ENCODE measurements at regions not wholly inside any gene's neighbourhood (a gene's known extent, or its start where the extent isn't known, plus 50 kb on each side); places are given as distances from the start of the nearest gene placed in this dataset.

GRCh38 chrX:98338544-98338943 lies 1454.8 kb downstream of the RPA4 start:
- DNase-seq (ENCODE audit: low read depth, low spot score) (no peak), FAIRE-seq (no peak)
- no peaks in the 10 kb centered on the region for H3K79me2 ChIP-seq (ENCODE audit: control insufficient read depth, insufficient read depth, low read length)
- no peaks in the 10 kb centered on the region for H3K9me1 ChIP-seq (ENCODE audit: control insufficient read depth, extremely low read depth, insufficient read depth, low read length)
- H3K9me3 ChIP-seq (ENCODE audit: control insufficient read depth, low read depth, low read length): no peaks in the 10 kb centered on the region
- H3K4me2 ChIP-seq (ENCODE audit: control insufficient read depth, extremely low read depth, insufficient read depth, low read depth, low read length): no peak overlapping the region
- H3K36me3 ChIP-seq (ENCODE audit: control insufficient read depth in 2 of 2, extremely low read depth in 1 of 2, insufficient read depth in 2 of 2, low read length in 2 of 2): no peaks in the 10 kb centered on the region
- no peak overlapping the region for H2AFZ ChIP-seq (ENCODE audit: control insufficient read depth, low read length)
- H4K20me1 ChIP-seq (ENCODE audit: control insufficient read depth, extremely low read depth, insufficient read depth, low read length): no peaks in the 10 kb centered on the region
- H3K9ac ChIP-seq (ENCODE audit: control insufficient read depth, extremely low read depth, insufficient read depth, low read length): no peak overlapping the region
- TF ChIP-seq, protein P1, sequence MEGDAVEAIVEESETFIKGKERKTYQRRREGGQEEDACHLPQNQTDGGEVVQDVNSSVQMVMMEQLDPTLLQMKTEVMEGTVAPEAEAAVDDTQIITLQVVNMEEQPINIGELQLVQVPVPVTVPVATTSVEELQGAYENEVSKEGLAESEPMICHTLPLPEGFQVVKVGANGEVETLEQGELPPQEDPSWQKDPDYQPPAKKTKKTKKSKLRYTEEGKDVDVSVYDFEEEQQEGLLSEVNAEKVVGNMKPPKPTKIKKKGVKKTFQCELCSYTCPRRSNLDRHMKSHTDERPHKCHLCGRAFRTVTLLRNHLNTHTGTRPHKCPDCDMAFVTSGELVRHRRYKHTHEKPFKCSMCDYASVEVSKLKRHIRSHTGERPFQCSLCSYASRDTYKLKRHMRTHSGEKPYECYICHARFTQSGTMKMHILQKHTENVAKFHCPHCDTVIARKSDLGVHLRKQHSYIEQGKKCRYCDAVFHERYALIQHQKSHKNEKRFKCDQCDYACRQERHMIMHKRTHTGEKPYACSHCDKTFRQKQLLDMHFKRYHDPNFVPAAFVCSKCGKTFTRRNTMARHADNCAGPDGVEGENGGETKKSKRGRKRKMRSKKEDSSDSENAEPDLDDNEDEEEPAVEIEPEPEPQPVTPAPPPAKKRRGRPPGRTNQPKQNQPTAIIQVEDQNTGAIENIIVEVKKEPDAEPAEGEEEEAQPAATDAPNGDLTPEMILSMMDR (optimal IDR thresholded peaks at IDR 0.05 in 1 of 3, IDR thresholded peaks at IDR 0.05 in 1 of 3, conservative IDR thresholded peaks at IDR 0.05 in 1 of 3; ENCODE audit: extremely low read depth in 1 of 3, insufficient read depth in 2 of 3, low read length in 3 of 3): no peak
- TF ChIP-seq EZH2 (IDR thresholded peaks at IDR 0.05; ENCODE audit: low read length): no peak
- no peak overlapping the region for H3K27ac ChIP-seq (ENCODE audit: control insufficient read depth, insufficient read depth, low read length)
- dilution Hi-C loops (cut with MboI; ENCODE audit: extremely low pct_ligation_motif_present, low sequenced_read_pairs): no loop called here
- H3K4me1 ChIP-seq (ENCODE audit: control insufficient read depth, extremely low read depth, insufficient read depth, low read length): no peaks in the 10 kb centered on the region
- H3K4me3 ChIP-seq (ENCODE audit: control insufficient read depth in 2 of 3, extremely low read depth in 1 of 3, insufficient read depth in 2 of 3, low read depth in 1 of 3, low read length in 3 of 3): no peak overlapping the region
- H3K27me3 ChIP-seq (ENCODE audit: control insufficient read depth, extremely low read depth, insufficient read depth, low read length): no peaks in the 10 kb centered on the region

DNA sequence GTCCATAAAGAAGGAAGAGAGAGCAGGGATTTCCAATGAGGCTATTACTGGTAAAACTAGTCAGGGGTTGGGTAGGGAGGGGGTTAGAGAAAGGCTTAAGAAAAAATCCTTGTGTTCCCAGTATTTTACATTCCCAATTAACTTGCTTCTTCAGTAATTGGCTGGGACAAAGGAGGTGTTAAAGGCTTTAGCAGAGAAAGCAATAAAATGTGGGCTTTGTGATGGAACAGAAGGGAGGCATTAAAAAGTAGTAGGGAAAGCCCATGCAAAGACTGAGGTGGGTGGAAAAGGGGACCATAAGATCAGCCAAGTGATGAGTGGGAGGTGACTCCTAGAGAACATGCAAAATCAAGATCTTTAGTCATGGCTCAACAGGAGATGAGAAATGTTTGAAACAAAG lies 1467.2 kb downstream of the RPA4 start:
- Histone ChIP-seq H3K36me3 (ENCODE audit: control insufficient read depth in 2 of 2, extremely low read depth in 1 of 2, insufficient read depth in 2 of 2, low read length in 2 of 2) (no peaks in the 10 kb centered on the region), H3K9ac (ENCODE audit: control insufficient read depth, extremely low read depth, insufficient read depth, low read length) (no peak overlapping the region), H3K27me3 (ENCODE audit: control insufficient read depth, extremely low read depth, insufficient read depth, low read length) (no peaks in the 10 kb centered on the region), H3K4me2 (ENCODE audit: control insufficient read depth, extremely low read depth, insufficient read depth, low read depth, low read length) (no peak overlapping the region), H3K27ac (ENCODE audit: control insufficient read depth, insufficient read depth, low read length) (no peak overlapping the region), H3K79me2 (ENCODE audit: control insufficient read depth, insufficient read depth, low read length) (no peaks in the 10 kb centered on the region), H3K4me3 (ENCODE audit: control insufficient read depth in 2 of 3, extremely low read depth in 1 of 3, insufficient read depth in 2 of 3, low read depth in 1 of 3, low read length in 3 of 3) (no peak overlapping the region), H3K4me1 (ENCODE audit: control insufficient read depth, extremely low read depth, insufficient read depth, low read length) (no peaks in the 10 kb centered on the region), H3K9me1 (ENCODE audit: control insufficient read depth, extremely low read depth, insufficient read depth, low read length) (no peaks in the 10 kb centered on the region), H3K9me3 (ENCODE audit: control insufficient read depth, low read depth, low read length) (no peaks in the 10 kb centered on the region), H2AFZ (ENCODE audit: control insufficient read depth, low read length) (no peak overlapping the region), H4K20me1 (ENCODE audit: control insufficient read depth, extremely low read depth, insufficient read depth, low read length) (no peaks in the 10 kb centered on the region)
- TF ChIP-seq EZH2 (IDR thresholded peaks at IDR 0.05; ENCODE audit: low read length): no peak
- TF ChIP-seq, protein P1 (optimal IDR thresholded peaks at IDR 0.05 in 1 of 3, IDR thresholded peaks at IDR 0.05 in 1 of 3, conservative IDR thresholded peaks at IDR 0.05 in 1 of 3; ENCODE audit: extremely low read depth in 1 of 3, insufficient read depth in 2 of 3, low read length in 3 of 3): no peak
- dilution Hi-C loops (cut with MboI; ENCODE audit: extremely low pct_ligation_motif_present, low sequenced_read_pairs): no loop called here
- FAIRE-seq (no peak), DNase-seq (ENCODE audit: low read depth, low spot score) (no peak)

All from keratinocyte (primary cell).